Stimulated activated CD4-positive, alpha-beta T cell treated with anti-CD3 and anti-CD28 coated beads, Interleukin-15, amount 100 ng/mL, for 24 hours (primary cell): ENCODE measurements at regions not wholly inside any gene's neighbourhood (a gene's known extent, or its start where the extent isn't known, plus 50 kb on each side); places are given as distances from the start of the nearest gene placed in this dataset.
"Not testable (repeated sequence)": the region's sequence is repeated elsewhere in the genome, so short reads cannot be mapped to it uniquely, and the experiment has no call there.

Source experiments
- DNase-seq: peaks from one replicate; pipeline ENCODE4 v3.0.0-alpha.2; 2020

GRCh38 chr13:95391362-95391761 is 90.1 kb upstream of the ABCC4 start:
- no peak for DNase-seq

- no peak for DNase-seq
Measured at GRCh38 chr13:95391785-95392184, 90.5 kb upstream of the ABCC4 start.

- no peak for DNase-seq
Measured at GRCh38 chr13:95392597-95392996, 91.3 kb upstream of the ABCC4 start.

- peak; percentile 25 for DNase-seq
Measured at GRCh38 chr13:95403349-95404140, 102.3 kb upstream of the ABCC4 start.

GRCh38 chr13:95404141-95404882 is 103.1 kb upstream of the ABCC4 start:
- peak; percentile 82 for DNase-seq

GRCh38 chr13:95406176-95406575 is 104.9 kb upstream of the ABCC4 start:
- DNase-seq: no peak

GRCh38 chr13:95411428-95412040 is 110.3 kb upstream of the ABCC4 start:
- no peak for DNase-seq

- no peak for DNase-seq
Measured at GRCh38 chr13:95418946-95419345, 117.7 kb upstream of the ABCC4 start.

GRCh38 chr13:95420501-95420900 is 119.2 kb upstream of the ABCC4 start:
- no peak for DNase-seq

GRCh38 chr13:95426631-95427030 is 125.4 kb upstream of the ABCC4 start:
- DNase-seq: no peak

GRCh38 chr13:95430525-95430924 is 122.0 kb upstream of the CLDN10 start:
- not testable (repeated sequence) for DNase-seq

- no peak for DNase-seq
Measured at GRCh38 chr13:95432141-95432540, 120.4 kb upstream of the CLDN10 start.

GRCh38 chr13:95433537-95433936 is 119.0 kb upstream of the CLDN10 start:
- no peak for DNase-seq

- DNase-seq: no peak
Measured at GRCh38 chr13:95434111-95434510, 118.4 kb upstream of the CLDN10 start.

- no peak for DNase-seq
Measured at GRCh38 chr13:95437561-95437960, 115.0 kb upstream of the CLDN10 start.

GRCh38 chr13:95438297-95438696 is 114.2 kb upstream of the CLDN10 start:
- no peak for DNase-seq

- no peak for DNase-seq
Measured at GRCh38 chr13:95440441-95441088, 112.0 kb upstream of the CLDN10 start.

GRCh38 chr13:95441326-95441725 is 111.2 kb upstream of the CLDN10 start:
- DNase-seq: no peak

- no peak for DNase-seq
Measured at GRCh38 chr13:95444006-95444730, 108.4 kb upstream of the CLDN10 start.

- DNase-seq: no peak
Measured at GRCh38 chr13:95445131-95445530, 107.4 kb upstream of the CLDN10 start.

- DNase-seq: no peak
Measured at GRCh38 chr13:95447814-95448213, 104.7 kb upstream of the CLDN10 start.

GRCh38 chr13:95451656-95452055 is 100.9 kb upstream of the CLDN10 start:
- DNase-seq: no peak

GRCh38 chr13:95452375-95452774 is 100.1 kb upstream of the CLDN10 start:
- no peak for DNase-seq
